ENCODE measurements at regions not wholly inside any gene's neighbourhood (a gene's known extent, or its start where the extent isn't known, plus 50 kb on each side); places are given as distances from the start of the nearest gene placed in this dataset.

GRCh38 chr22:49326558-49326957 is 501.1 kb downstream of the BRD1 start:
- TF ChIP-seq, protein P1, sequence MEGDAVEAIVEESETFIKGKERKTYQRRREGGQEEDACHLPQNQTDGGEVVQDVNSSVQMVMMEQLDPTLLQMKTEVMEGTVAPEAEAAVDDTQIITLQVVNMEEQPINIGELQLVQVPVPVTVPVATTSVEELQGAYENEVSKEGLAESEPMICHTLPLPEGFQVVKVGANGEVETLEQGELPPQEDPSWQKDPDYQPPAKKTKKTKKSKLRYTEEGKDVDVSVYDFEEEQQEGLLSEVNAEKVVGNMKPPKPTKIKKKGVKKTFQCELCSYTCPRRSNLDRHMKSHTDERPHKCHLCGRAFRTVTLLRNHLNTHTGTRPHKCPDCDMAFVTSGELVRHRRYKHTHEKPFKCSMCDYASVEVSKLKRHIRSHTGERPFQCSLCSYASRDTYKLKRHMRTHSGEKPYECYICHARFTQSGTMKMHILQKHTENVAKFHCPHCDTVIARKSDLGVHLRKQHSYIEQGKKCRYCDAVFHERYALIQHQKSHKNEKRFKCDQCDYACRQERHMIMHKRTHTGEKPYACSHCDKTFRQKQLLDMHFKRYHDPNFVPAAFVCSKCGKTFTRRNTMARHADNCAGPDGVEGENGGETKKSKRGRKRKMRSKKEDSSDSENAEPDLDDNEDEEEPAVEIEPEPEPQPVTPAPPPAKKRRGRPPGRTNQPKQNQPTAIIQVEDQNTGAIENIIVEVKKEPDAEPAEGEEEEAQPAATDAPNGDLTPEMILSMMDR (IDR thresholded peaks at IDR 0.05; ENCODE audit: low read depth, low read length) = no peak
- DNase-seq (ENCODE audit: extremely low read depth, low read depth) = no peak

DNA sequence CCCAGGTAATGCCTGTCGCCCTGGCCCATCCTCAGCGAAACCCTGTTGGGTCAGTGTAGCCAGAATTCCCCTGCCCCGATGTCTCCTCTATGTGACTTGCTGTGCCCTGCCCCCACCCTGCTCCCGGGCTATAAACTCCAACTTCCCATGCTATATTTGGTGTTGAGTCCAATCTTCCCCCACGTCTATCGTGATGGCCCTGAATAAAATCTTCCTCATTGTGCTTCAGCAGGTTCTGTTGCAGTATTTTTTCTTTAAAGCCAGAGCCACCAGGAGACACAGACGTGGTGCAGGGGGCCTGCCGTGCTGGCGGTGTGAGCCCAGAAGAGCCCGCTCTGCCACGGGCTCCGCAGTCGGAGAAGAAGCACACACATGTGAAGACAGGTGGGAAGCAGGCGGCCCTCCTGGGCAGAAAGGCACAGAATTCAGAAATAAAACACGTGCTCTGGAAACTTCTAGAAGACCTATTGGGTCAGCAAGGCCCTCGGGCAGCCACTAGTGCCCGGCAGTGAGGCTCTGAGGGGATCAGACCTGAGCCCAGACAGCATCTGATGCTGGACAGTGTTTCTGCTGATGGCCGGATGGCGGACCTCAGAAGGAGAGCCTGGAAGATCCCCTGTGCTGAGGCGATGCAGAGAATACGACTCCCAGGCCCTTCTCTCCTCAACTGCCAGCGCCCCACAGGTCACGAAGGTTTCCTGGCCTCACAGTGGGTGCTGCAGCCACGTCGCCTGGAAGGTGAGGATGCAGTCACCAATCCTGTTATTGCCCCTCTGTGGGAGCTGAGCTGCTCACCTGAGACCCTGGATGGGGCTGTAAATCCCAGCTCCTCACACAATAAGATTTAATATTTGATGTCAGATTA is 501.9 kb downstream of the BRD1 start:
- TF ChIP-seq, protein P1 (IDR thresholded peaks at IDR 0.05; ENCODE audit: low read depth, low read length) = no peak
- DNase-seq (ENCODE audit: extremely low read depth, low read depth) = no peak

- TF ChIP-seq, protein P1 (IDR thresholded peaks at IDR 0.05; ENCODE audit: low read depth, low read length) = no peak
- DNase-seq (ENCODE audit: extremely low read depth, low read depth) = no peak
Measured at GRCh38 chr22:49324527-49325491, 502.9 kb downstream of the BRD1 start.

GRCh38 chr22:49323751-49324415 is 503.8 kb downstream of the BRD1 start:
- TF ChIP-seq, protein P1 (IDR thresholded peaks at IDR 0.05; ENCODE audit: low read depth, low read length) = no peak
- no peak for DNase-seq (ENCODE audit: extremely low read depth, low read depth)

- DNase-seq (ENCODE audit: extremely low read depth, low read depth) = no peak
- TF ChIP-seq, protein P1 (IDR thresholded peaks at IDR 0.05; ENCODE audit: low read depth, low read length) = no peak
Measured at GRCh38 chr22:49322861-49323622, 504.6 kb downstream of the BRD1 start.

DNA sequence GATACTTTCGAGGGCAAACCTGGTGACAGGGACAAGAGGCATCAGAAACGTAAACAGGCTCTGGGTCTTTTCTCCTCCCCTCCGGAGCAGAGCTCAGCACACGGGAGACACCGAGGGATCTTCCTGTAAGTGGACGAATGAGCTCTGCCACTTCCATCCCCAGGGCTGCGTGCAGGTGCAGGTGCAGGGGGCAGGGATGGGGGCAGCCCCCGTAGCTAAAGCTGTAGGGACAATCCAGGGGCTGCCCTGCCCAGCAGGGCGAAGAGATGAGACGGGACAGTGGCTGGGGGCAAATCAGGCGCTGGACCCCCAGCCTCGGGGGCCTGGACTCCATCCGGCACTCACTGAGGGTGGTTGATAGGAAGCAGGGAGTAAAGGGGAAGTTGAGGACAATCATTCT is 505.4 kb downstream of the BRD1 start:
- TF ChIP-seq, protein P1 (IDR thresholded peaks at IDR 0.05; ENCODE audit: low read depth, low read length) = no peak
- DNase-seq (ENCODE audit: extremely low read depth, low read depth) = no peak
